ENCODE measurements at regions not wholly inside any gene's neighbourhood (a gene's known extent, or its start where the extent isn't known, plus 50 kb on each side); places are given as distances from the start of the nearest gene placed in this dataset.

- DNase-seq = no peak
These were observed 776.1 kb downstream of the BRD1 start for GRCh38 chr22:49051491-49052022.

- no peak for DNase-seq
These were observed 778.0 kb downstream of the BRD1 start for GRCh38 chr22:49049691-49050090.

GRCh38 chr22:49048591-49048990 lies 779.1 kb downstream of the BRD1 start:
- DNase-seq = no peak

GRCh38 chr22:49047447-49047846 lies 780.2 kb downstream of the BRD1 start:
- no peak for DNase-seq

- no peak for DNase-seq
These were observed 780.9 kb downstream of the BRD1 start for GRCh38 chr22:49046546-49047361.

GRCh38 chr22:49046000-49046545 lies 781.6 kb downstream of the BRD1 start:
- DNase-seq = no peak

GRCh38 chr22:49045276-49045675 lies 782.4 kb downstream of the BRD1 start:
- DNase-seq = no peak

- no peak for DNase-seq
These were observed 782.9 kb downstream of the BRD1 start for GRCh38 chr22:49044776-49045175.

- DNase-seq = no peak
These were observed 783.6 kb downstream of the BRD1 start for GRCh38 chr22:49044091-49044490.

GRCh38 chr22:49042877-49043859 lies 784.5 kb downstream of the BRD1 start:
- DNase-seq = no peak

- DNase-seq = no peak
These were observed 785.6 kb downstream of the BRD1 start for GRCh38 chr22:49042066-49042465.

GRCh38 chr22:49040754-49041467 lies 786.8 kb downstream of the BRD1 start:
- no peak for DNase-seq

GRCh38 chr22:49040111-49040510 lies 787.6 kb downstream of the BRD1 start:
- DNase-seq = no peak

- DNase-seq = no peak
These were observed 788.0 kb downstream of the BRD1 start for GRCh38 chr22:49039625-49040024.

- no peak for DNase-seq
These were observed 789.9 kb downstream of the BRD1 start for GRCh38 chr22:49037701-49038245.

GRCh38 chr22:49036513-49036912 lies 791.2 kb downstream of the BRD1 start:
- no peak for DNase-seq

- no peak for DNase-seq
These were observed 791.7 kb downstream of the BRD1 start for GRCh38 chr22:49035818-49036457.

- DNase-seq = no peak
These were observed 792.5 kb downstream of the BRD1 start for GRCh38 chr22:49034836-49035817.

GRCh38 chr22:49033616-49034015 lies 794.1 kb downstream of the BRD1 start:
- DNase-seq = no peak

GRCh38 chr22:49032821-49033220 lies 794.9 kb downstream of the BRD1 start:
- no peak for DNase-seq

Measured in activated naive CD4-positive, alpha-beta T cell treated with anti-CD3 and anti-CD28 coated beads, Interleukin-2, amount 50 U/mL, for 16 hours (primary cell).